ENCODE measurements at regions not wholly inside any gene's neighbourhood (a gene's known extent, or its start where the extent isn't known, plus 50 kb on each side); places are given as distances from the start of the nearest gene placed in this dataset.
"Not testable (repeated sequence)": the region's sequence is repeated elsewhere in the genome, so short reads cannot be mapped to it uniquely, and the experiment has no call there.

GRCh38 chr6:121760191-121760590 lies 324.7 kb downstream of the GJA1 start:
- no peak for DNase-seq (ENCODE audit: low spot score)

GRCh38 chr6:121760745-121761144 lies 325.3 kb downstream of the GJA1 start:
- no peak for DNase-seq (ENCODE audit: low spot score)

- no peak for DNase-seq (ENCODE audit: low spot score)
Measured at GRCh38 chr6:121764493-121764892, 329.0 kb downstream of the GJA1 start.

- no peak for DNase-seq (ENCODE audit: low spot score)
Measured at GRCh38 chr6:121765060-121765459, 329.6 kb downstream of the GJA1 start.

GRCh38 chr6:121767211-121767610 lies 331.8 kb downstream of the GJA1 start:
- DNase-seq (ENCODE audit: low spot score): no peak

GRCh38 chr6:121770943-121771342 lies 335.5 kb downstream of the GJA1 start:
- no peak for DNase-seq (ENCODE audit: low spot score)

- no peak for DNase-seq (ENCODE audit: low spot score)
Measured at GRCh38 chr6:121771937-121772720, 336.7 kb downstream of the GJA1 start.

GRCh38 chr6:121776054-121776453 lies 340.6 kb downstream of the GJA1 start:
- no peak for DNase-seq (ENCODE audit: low spot score)

- DNase-seq (ENCODE audit: low spot score): no peak
Measured at GRCh38 chr6:121780325-121781321, 345.2 kb downstream of the GJA1 start.

GRCh38 chr6:121791396-121792315 lies 356.2 kb downstream of the GJA1 start:
- DNase-seq (ENCODE audit: low spot score): no peak

- DNase-seq (ENCODE audit: low spot score): no peak
Measured at GRCh38 chr6:121794630-121795029, 359.2 kb downstream of the GJA1 start.

GRCh38 chr6:121797598-121797997 lies 362.2 kb downstream of the GJA1 start:
- not testable (repeated sequence) for DNase-seq (ENCODE audit: low spot score)

GRCh38 chr6:121798126-121798525 lies 362.7 kb downstream of the GJA1 start:
- not testable (repeated sequence) for DNase-seq (ENCODE audit: low spot score)

- DNase-seq (ENCODE audit: low spot score): no peak
Measured at GRCh38 chr6:121799574-121799973, 364.1 kb downstream of the GJA1 start.

- DNase-seq (ENCODE audit: low spot score): no peak
Measured at GRCh38 chr6:121800047-121800446, 364.6 kb downstream of the GJA1 start.

GRCh38 chr6:121806116-121806515 lies 370.7 kb downstream of the GJA1 start:
- DNase-seq (ENCODE audit: low spot score): no peak

GRCh38 chr6:121809211-121809610 lies 373.8 kb downstream of the GJA1 start:
- DNase-seq (ENCODE audit: low spot score): no peak

GRCh38 chr6:121810158-121811032 lies 374.9 kb downstream of the GJA1 start:
- DNase-seq (ENCODE audit: low spot score): no peak

- DNase-seq (ENCODE audit: low spot score): no peak
Measured at GRCh38 chr6:121811106-121811505, 375.7 kb downstream of the GJA1 start.

GRCh38 chr6:121816361-121816760 lies 380.9 kb downstream of the GJA1 start:
- no peak for DNase-seq (ENCODE audit: low spot score)

Measured in pons (tissue), 1 donor.